GM23338 (cell line): ENCODE measurements at regions not wholly inside any gene's neighbourhood (a gene's known extent, or its start where the extent isn't known, plus 50 kb on each side); places are given as distances from the start of the nearest gene placed in this dataset.

ENCODE experiments used
- ATAC-seq: fragments of 200-7000 bp; cut with Tn5 transposase; 3 replicates; pipeline ENCODE4 v1.9.1; 2020
- DNase-seq: peaks from one replicate; pipeline ENCODE4 v3.0.0-alpha.2; 2015; ENCODE audit warnings: low spot score
- H2AFZ ChIP-seq: fragments of 200-600 bp; sonication (generic); 2 replicates; pipeline ENCODE4 v1.8.0; 2016; ENCODE audit warnings: antibody characterized with exemption, mild to moderate bottlenecking, moderate library complexity
- H3F3A ChIP-seq: fragments of 200-600 bp; sonication (generic); replicated peaks from 2 replicates; pipeline ENCODE4 v1.8.0; 2017; ENCODE audit warnings: antibody characterized with exemption, mixed run types, low read depth
- H3K27ac ChIP-seq: fragments of 200-600 bp; sonication (generic); 2 replicates; pipeline ENCODE4 v1.6.1; 2016; ENCODE audit warnings: low read depth
- H3K27me3 ChIP-seq: fragments of 200-600 bp; sonication (generic); 2 replicates; pipeline ENCODE4 v1.8.0; 2016; ENCODE audit warnings: mild to moderate bottlenecking, mixed run types, moderate library complexity; ENCODE audit not compliant: insufficient read depth
- H3K36me3 ChIP-seq: fragments of 200-600 bp; sonication (generic); 2 replicates; pipeline ENCODE4 v1.8.0; 2016; ENCODE audit warnings: mild to moderate bottlenecking; ENCODE audit not compliant: insufficient read depth
- H3K4me1 ChIP-seq: fragments of 200-600 bp; sonication (generic); 2 replicates; pipeline ENCODE4 v1.8.0; 2016; ENCODE audit warnings: mild to moderate bottlenecking, moderate library complexity; ENCODE audit not compliant: insufficient read depth
- H3K4me2 ChIP-seq: fragments of 200-600 bp; sonication (generic); 2 replicates; pipeline ENCODE4 v1.7.1; 2017; ENCODE audit warnings: mixed run types
- H3K4me3 ChIP-seq: fragments of 200-600 bp; sonication (generic); 2 replicates; pipeline ENCODE4 v1.6.1; 2016; ENCODE audit warnings: mixed run types
- H3K79me2 ChIP-seq: fragments of 200-600 bp; sonication (generic); replicated peaks from 2 replicates; pipeline ENCODE4 v1.8.0; 2017; ENCODE audit warnings: mild to moderate bottlenecking; ENCODE audit not compliant: insufficient read depth
- H3K9me2 ChIP-seq: fragments of 200-600 bp; sonication (generic); 2 replicates; pipeline ENCODE4 v1.8.0; 2017; ENCODE audit not compliant: insufficient read depth
- H4K20me1 ChIP-seq: fragments of 200-600 bp; sonication (generic); replicated peaks from 2 replicates; pipeline ENCODE4 v1.8.0; 2017; ENCODE audit warnings: mild to moderate bottlenecking; ENCODE audit not compliant: insufficient read depth
- H3K27ac Mint-ChIP-seq: 2 replicates; pipeline ENCODE4 v1.8.0; 2020; ENCODE audit warnings: inconsistent platforms, mild to moderate bottlenecking, moderate library complexity, mixed read lengths
- H3K27me3 Mint-ChIP-seq: 3 replicates; pipeline ENCODE4 v1.8.0; 2022; ENCODE audit warnings: low read depth, mild to moderate bottlenecking, moderate library complexity, mixed read lengths, inconsistent platforms; ENCODE audit not compliant: insufficient read depth, poor library complexity
- H3K36me3 Mint-ChIP-seq: 3 replicates; pipeline ENCODE4 v1.8.0; 2021; ENCODE audit warnings: low read depth, mild to moderate bottlenecking, inconsistent platforms, moderate library complexity, mixed read lengths
- H3K4me1 Mint-ChIP-seq: 3 replicates; pipeline ENCODE4 v1.8.0; 2020; ENCODE audit warnings: mild to moderate bottlenecking, inconsistent platforms, mixed read lengths
- H3K4me3 Mint-ChIP-seq: 3 replicates; pipeline ENCODE4 v1.8.0; 2021; ENCODE audit warnings: moderate library complexity, mild to moderate bottlenecking, inconsistent platforms, mixed read lengths
- H3K9me3 Mint-ChIP-seq: 3 replicates; pipeline ENCODE4 v1.8.0; 2020; ENCODE audit warnings: moderate library complexity, mild to moderate bottlenecking, inconsistent platforms, mixed read lengths
- CREB1 ChIP-seq: fragments of 250-450 bp; sonication (Bioruptor Pico); IDR thresholded peaks from 2 replicates; pipeline ENCODE4 v1.5.0; 2020; ENCODE audit warnings: low read depth, mild to moderate bottlenecking, moderate library complexity
- CTCF ChIP-seq, 2 experiments: fragments of 200-600 bp in 1 of 2; sonication (generic) in 1 of 2; conservative IDR thresholded peaks; 2 replicates each; pipeline versions ENCODE4 v1.5.1 to v1.6.1; 2016 to 2017; ENCODE audit warnings: antibody characterized with exemption in 2 of 2, low read depth in 2 of 2, mild to moderate bottlenecking in 2 of 2, moderate library complexity in 1 of 2
- EZH2phosphoT487 ChIP-seq: fragments of 200-600 bp; sonication (generic); IDR thresholded peaks from one replicate; pipeline ENCODE4 v1.8.1; 2018; ENCODE audit warnings: antibody characterized with exemption; ENCODE audit not compliant: unreplicated experiment
- JUNB ChIP-seq: IDR thresholded peaks from one replicate; pipeline ENCODE4 v1.6.1; 2016; ENCODE audit warnings: antibody characterized with exemption; ENCODE audit not compliant: unreplicated experiment
- STAT1 ChIP-seq: IDR thresholded peaks from one replicate; pipeline ENCODE4 v1.6.1; 2016; ENCODE audit warnings: antibody characterized with exemption; ENCODE audit not compliant: unreplicated experiment
- ZNF331 ChIP-seq: fragments of 250-450 bp; sonication (Bioruptor Pico); IDR thresholded peaks from 2 replicates; pipeline ENCODE4 v1.5.0; 2020; ENCODE audit warnings: low read depth, mild to moderate bottlenecking, moderate library complexity
- TF ChIP-seq, protein P1 (sequence below): IDR thresholded peaks from one replicate; pipeline ENCODE4 v1.6.1; 2018; ENCODE audit warnings: antibody characterized with exemption; ENCODE audit not compliant: unreplicated experiment

- H3K36me3 Mint-ChIP-seq = peaks cover 5% of the 10 kb centered on the region; the same call in 2 of the 3 replicates
- peak; percentile 92 for ATAC-seq
Measured at GRCh38 chr3:75042941-75043340, 428.5 kb upstream of the CNTN3 start.

GRCh38 chr3:75048650-75049049 lies 434.2 kb upstream of the CNTN3 start:
- peaks cover 15% of the 10 kb centered on the region for H3K36me3 Mint-ChIP-seq
- H4K20me1 ChIP-seq = no peaks in the 10 kb centered on the region
- no peak for DNase-seq
- no peaks in the 10 kb centered on the region for H3K79me2 ChIP-seq
- no peaks in the 10 kb centered on the region for H3K27me3 ChIP-seq
- no peaks in the 10 kb centered on the region for H3F3A ChIP-seq
- no peak overlapping the region for H3K4me3 ChIP-seq
- H3K4me1 Mint-ChIP-seq = no peaks in the 10 kb centered on the region
- H3K9me3 Mint-ChIP-seq = peaks cover 17% of the 10 kb centered on the region
- H3K4me3 Mint-ChIP-seq = no peak overlapping the region
- H3K27me3 Mint-ChIP-seq = no peaks in the 10 kb centered on the region
- no peak overlapping the region for H3K27ac ChIP-seq
- ATAC-seq = no peak
- no peak overlapping the region for H2AFZ ChIP-seq
- H3K4me1 ChIP-seq = no peaks in the 10 kb centered on the region
- H3K27ac Mint-ChIP-seq = no peak overlapping the region
- H3K36me3 ChIP-seq = peaks cover 18% of the 10 kb centered on the region
- no peak overlapping the region for H3K4me2 ChIP-seq
- H3K9me2 ChIP-seq = no peaks in the 10 kb centered on the region; the same call in 1 of the 2 replicates
- TF ChIP-seq CREB1 (CRISPR knock-in tag) (no peak), CTCF (conservative IDR thresholded peaks at IDR 0.05; ENCODE audit: low read depth in 2 of 2) (no peak), EZH2phosphoT487 (no peak), STAT1 (no peak), JUNB (no peak)

More at GRCh38 chr3:75042941-75043340, 428.5 kb upstream of the CNTN3 start:
- no peak for TF ChIP-seq ZNF331 (CRISPR knock-in tag)
- TF ChIP-seq, protein P1, sequence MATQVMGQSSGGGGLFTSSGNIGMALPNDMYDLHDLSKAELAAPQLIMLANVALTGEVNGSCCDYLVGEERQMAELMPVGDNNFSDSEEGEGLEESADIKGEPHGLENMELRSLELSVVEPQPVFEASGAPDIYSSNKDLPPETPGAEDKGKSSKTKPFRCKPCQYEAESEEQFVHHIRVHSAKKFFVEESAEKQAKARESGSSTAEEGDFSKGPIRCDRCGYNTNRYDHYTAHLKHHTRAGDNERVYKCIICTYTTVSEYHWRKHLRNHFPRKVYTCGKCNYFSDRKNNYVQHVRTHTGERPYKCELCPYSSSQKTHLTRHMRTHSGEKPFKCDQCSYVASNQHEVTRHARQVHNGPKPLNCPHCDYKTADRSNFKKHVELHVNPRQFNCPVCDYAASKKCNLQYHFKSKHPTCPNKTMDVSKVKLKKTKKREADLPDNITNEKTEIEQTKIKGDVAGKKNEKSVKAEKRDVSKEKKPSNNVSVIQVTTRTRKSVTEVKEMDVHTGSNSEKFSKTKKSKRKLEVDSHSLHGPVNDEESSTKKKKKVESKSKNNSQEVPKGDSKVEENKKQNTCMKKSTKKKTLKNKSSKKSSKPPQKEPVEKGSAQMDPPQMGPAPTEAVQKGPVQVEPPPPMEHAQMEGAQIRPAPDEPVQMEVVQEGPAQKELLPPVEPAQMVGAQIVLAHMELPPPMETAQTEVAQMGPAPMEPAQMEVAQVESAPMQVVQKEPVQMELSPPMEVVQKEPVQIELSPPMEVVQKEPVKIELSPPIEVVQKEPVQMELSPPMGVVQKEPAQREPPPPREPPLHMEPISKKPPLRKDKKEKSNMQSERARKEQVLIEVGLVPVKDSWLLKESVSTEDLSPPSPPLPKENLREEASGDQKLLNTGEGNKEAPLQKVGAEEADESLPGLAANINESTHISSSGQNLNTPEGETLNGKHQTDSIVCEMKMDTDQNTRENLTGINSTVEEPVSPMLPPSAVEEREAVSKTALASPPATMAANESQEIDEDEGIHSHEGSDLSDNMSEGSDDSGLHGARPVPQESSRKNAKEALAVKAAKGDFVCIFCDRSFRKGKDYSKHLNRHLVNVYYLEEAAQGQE = no peak
- TF ChIP-seq EZH2phosphoT487 = no peak
- peak; percentile 48 to 58 for TF ChIP-seq CTCF (conservative IDR thresholded peaks at IDR 0.05; ENCODE audit: low read depth in 2 of 2)
- Mint-ChIP-seq H3K27me3 (no peaks in the 10 kb centered on the region), H3K4me1 (peaks cover 6% of the 10 kb centered on the region; the same call in 2 of the 3 replicates), H3K4me3 (no peak overlapping the region), H3K27ac (no peak overlapping the region), H3K9me3 (peaks cover 5% of the 10 kb centered on the region)
- H3K36me3 ChIP-seq = peaks cover 1% of the 10 kb centered on the region
- H2AFZ ChIP-seq = no peak overlapping the region
- no peak overlapping the region for H3K4me2 ChIP-seq
- H3F3A ChIP-seq = no peaks in the 10 kb centered on the region
- H3K4me3 ChIP-seq = no peak overlapping the region
- no peak overlapping the region for H3K27ac ChIP-seq
- no peaks in the 10 kb centered on the region for H3K9me2 ChIP-seq
- no peaks in the 10 kb centered on the region for H3K27me3 ChIP-seq
- no peaks in the 10 kb centered on the region for H3K4me1 ChIP-seq
- peak; percentile 62 for DNase-seq
- H4K20me1 ChIP-seq = no peaks in the 10 kb centered on the region
- H3K79me2 ChIP-seq = no peaks in the 10 kb centered on the region
